Astrocyte of the spinal cord (primary cell): ENCODE measurements at regions not wholly inside any gene's neighbourhood (a gene's known extent, or its start where the extent isn't known, plus 50 kb on each side); places are given as distances from the start of the nearest gene placed in this dataset.

Experiments used
- DNase-seq: peaks from one replicate; pipeline ENCODE4 v3.0.0; 2011; ENCODE audit warnings: low read depth, low spot score
- H3K4me3 ChIP-seq: 2 replicates; pipeline ENCODE4 v1.5.1; 2011; ENCODE audit warnings: low read depth, mild to moderate bottlenecking, low read length, moderate library complexity
- in situ Hi-C: cut with HindIII; loops from 2 replicates; pipeline ENCODE4 v1.10.0; 2017; ENCODE audit warnings: low sequenced_read_pairs
- TF ChIP-seq, protein P1 (sequence below): IDR thresholded peaks from 2 replicates; pipeline ENCODE4 v1.5.1; 2012; ENCODE audit warnings: low read depth, mild to moderate bottlenecking, low read length, inconsistent platforms

DNA sequence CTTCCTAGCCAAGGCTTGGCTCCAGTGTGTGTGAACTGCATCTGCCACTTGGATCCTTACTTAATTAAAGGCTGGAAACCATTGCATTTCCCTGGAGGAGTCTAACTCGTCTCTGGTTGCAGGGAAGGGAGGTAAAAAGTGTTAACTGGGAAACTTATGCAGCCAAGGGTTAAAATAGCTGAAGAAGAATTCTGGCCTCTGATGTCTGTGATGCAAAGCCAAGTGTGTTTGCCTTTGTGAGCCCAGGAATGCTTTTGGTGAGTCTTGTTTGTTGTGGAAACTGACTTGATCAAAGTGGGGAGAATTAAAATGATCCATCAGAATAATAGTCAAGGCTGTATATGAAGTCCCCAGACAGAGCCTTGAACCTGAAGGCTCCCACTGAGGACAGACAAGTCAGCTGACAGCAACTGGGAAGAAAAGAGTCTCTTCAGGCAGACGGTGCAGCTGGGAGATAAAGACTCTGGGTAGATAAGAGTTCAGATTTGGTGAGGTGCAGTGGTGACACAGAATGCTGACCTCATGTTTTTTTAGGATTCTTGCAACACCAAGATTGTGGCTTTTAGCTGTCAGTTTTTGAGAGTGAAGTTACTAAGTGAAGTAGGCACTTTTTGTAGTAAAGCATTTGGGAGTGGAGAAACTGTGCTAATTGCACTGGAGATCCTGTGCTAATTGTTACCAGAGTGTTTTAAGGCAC is 59.5 kb upstream of the WLS start:
- in situ Hi-C loops, result no loop called here
- peak; percentile 14 for DNase-seq
- TF ChIP-seq, protein P1, sequence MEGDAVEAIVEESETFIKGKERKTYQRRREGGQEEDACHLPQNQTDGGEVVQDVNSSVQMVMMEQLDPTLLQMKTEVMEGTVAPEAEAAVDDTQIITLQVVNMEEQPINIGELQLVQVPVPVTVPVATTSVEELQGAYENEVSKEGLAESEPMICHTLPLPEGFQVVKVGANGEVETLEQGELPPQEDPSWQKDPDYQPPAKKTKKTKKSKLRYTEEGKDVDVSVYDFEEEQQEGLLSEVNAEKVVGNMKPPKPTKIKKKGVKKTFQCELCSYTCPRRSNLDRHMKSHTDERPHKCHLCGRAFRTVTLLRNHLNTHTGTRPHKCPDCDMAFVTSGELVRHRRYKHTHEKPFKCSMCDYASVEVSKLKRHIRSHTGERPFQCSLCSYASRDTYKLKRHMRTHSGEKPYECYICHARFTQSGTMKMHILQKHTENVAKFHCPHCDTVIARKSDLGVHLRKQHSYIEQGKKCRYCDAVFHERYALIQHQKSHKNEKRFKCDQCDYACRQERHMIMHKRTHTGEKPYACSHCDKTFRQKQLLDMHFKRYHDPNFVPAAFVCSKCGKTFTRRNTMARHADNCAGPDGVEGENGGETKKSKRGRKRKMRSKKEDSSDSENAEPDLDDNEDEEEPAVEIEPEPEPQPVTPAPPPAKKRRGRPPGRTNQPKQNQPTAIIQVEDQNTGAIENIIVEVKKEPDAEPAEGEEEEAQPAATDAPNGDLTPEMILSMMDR, result no peak

DNA sequence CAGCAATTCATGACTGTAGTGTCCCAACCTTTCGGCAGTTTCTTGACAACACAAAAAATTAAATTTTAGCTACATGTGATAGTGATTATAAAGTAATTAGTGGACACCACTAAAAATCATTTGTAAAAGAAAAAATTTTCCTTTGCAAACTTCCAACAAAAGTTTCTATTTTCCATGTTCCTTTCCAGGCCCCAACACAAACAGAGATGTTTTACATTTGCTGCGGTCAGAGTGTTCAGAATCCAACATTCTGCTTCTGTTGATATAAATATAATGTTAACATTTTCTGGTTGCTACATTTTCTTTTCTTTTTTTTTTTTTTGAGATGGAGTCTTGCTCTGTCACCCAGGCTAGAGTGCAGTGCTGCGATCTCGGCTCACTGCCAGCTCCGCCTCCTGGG is 54.9 kb upstream of the WLS start:
- TF ChIP-seq, protein P1, result no peak
- H3K4me3 ChIP-seq, result no peak overlapping the region
- no peak for DNase-seq
- in situ Hi-C loops, result no loop called here

More for the DNA sequence above, 59.5 kb upstream of the WLS start:
- no peak overlapping the region for H3K4me3 ChIP-seq

DNA sequence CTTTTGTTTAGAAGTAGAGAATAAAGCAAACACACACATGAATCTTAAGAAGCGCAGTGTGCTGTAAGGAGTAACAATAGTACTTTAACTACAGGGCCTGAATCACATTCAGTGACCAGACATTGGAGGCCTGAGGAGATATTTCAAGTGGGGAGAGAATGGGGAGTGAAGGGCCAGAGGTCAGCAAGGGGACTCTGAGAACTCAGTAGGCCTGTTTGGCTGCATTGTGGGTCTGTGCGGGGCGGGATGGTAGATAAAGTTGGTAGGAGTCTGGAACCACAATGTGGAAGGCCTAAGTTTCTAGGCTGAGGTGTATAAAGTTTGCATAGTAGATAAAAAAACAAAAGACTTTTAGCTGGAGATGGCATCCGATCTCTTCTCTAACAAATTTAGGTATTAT is 52.7 kb upstream of the WLS start:
- H3K4me3 ChIP-seq, result no peak overlapping the region
- no peak for DNase-seq
- in situ Hi-C loops, result no loop called here
- TF ChIP-seq, protein P1, result no peak

DNA sequence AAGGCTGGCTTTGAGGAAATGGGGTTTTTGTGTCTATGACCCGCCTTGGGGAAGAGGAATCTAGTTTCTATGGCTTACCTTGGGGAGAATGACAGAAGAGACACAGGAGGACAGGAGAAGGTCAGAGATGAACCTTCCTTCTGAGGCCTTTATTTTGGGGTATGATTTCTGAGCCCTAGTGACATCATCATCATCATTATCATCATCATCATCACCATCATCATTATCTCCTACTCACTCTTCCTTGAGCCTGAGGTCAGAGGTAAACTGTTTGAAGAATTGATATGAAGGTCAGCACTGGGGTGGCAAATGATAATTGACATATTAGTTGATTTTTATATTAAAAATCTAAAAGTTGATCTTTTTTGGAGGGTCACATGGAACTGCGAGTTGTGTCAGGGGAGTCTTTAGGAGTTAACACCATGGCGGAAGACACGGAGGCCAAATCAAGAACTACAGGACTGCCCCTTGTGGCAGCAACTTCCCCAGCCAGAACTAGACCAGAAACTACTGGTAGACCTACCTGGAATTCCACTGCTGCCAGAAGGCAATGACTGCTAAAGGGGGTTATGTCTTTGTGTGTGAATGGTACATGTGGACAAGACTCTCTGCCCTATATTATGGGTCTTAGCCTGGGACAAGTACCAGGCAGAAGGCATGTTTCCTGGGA is 49.8 kb upstream of the WLS start:
- H3K4me3 ChIP-seq, result no peak overlapping the region
- TF ChIP-seq, protein P1, result peak; percentile 3
- DNase-seq, result no peak
- in situ Hi-C loops, result no loop called here
